ENCODE measurements at regions not wholly inside any gene's neighbourhood (a gene's known extent, or its start where the extent isn't known, plus 50 kb on each side); places are given as distances from the start of the nearest gene placed in this dataset.

- no peak for DNase-seq
Measured at GRCh38 chr20:6956574-6956973, 189.1 kb downstream of the BMP2 start.

GRCh38 chr20:6959900-6960312 is 192.4 kb downstream of the BMP2 start:
- peak; percentile 49 for DNase-seq

GRCh38 chr20:6966721-6967120 is 199.2 kb downstream of the BMP2 start:
- DNase-seq, result no peak

GRCh38 chr20:6974838-6975237 is 207.4 kb downstream of the BMP2 start:
- no peak for DNase-seq

GRCh38 chr20:6975311-6975710 is 207.8 kb downstream of the BMP2 start:
- DNase-seq, result no peak

GRCh38 chr20:6976106-6976900 is 208.8 kb downstream of the BMP2 start:
- no peak for DNase-seq

GRCh38 chr20:6979621-6980020 is 212.1 kb downstream of the BMP2 start:
- no peak for DNase-seq

- DNase-seq, result no peak
Measured at GRCh38 chr20:6993011-6993410, 225.5 kb downstream of the BMP2 start.

- DNase-seq, result no peak
Measured at GRCh38 chr20:6993511-6993910, 226.0 kb downstream of the BMP2 start.

GRCh38 chr20:6994452-6994851 is 227.0 kb downstream of the BMP2 start:
- DNase-seq, result no peak

GRCh38 chr20:6998909-6999308 is 231.4 kb downstream of the BMP2 start:
- no peak for DNase-seq

- DNase-seq, result no peak
Measured at GRCh38 chr20:6999381-6999780, 231.9 kb downstream of the BMP2 start.

GRCh38 chr20:7003598-7003997 is 236.1 kb downstream of the BMP2 start:
- no peak for DNase-seq

- no peak for DNase-seq
Measured at GRCh38 chr20:7004801-7005200, 237.3 kb downstream of the BMP2 start.

GRCh38 chr20:7010527-7010926 is 243.0 kb downstream of the BMP2 start:
- no peak for DNase-seq

- peak; percentile 73 for DNase-seq
Measured at GRCh38 chr20:7015257-7015656, 247.8 kb downstream of the BMP2 start.

- DNase-seq, result no peak
Measured at GRCh38 chr20:7022597-7022996, 255.1 kb downstream of the BMP2 start.

- DNase-seq, result no peak
Measured at GRCh38 chr20:7025635-7026034, 258.1 kb downstream of the BMP2 start.

GRCh38 chr20:7029019-7029418 is 261.5 kb downstream of the BMP2 start:
- no peak for DNase-seq

GRCh38 chr20:7031222-7031621 is 263.7 kb downstream of the BMP2 start:
- no peak for DNase-seq

GRCh38 chr20:7038029-7038428 is 270.5 kb downstream of the BMP2 start:
- no peak for DNase-seq

GRCh38 chr20:7057611-7058010 is 290.1 kb downstream of the BMP2 start:
- DNase-seq, result no peak

- DNase-seq, result no peak
Measured at GRCh38 chr20:7078804-7079203, 311.3 kb downstream of the BMP2 start.

GRCh38 chr20:7080472-7080871 is 313.0 kb downstream of the BMP2 start:
- no peak for DNase-seq

- DNase-seq, result no peak
Measured at GRCh38 chr20:7085467-7085866, 318.0 kb downstream of the BMP2 start.
